Tibial nerve (tissue), 4 donors: ENCODE measurements at regions not wholly inside any gene's neighbourhood (a gene's known extent, or its start where the extent isn't known, plus 50 kb on each side); places are given as distances from the start of the nearest gene placed in this dataset.
"Not testable (repeated sequence)": the region's sequence is repeated elsewhere in the genome, so short reads cannot be mapped to it uniquely, and the experiment has no call there.

Experiments used
- DNase-seq, 2 donors: peaks; one replicate each; pipeline ENCODE4 v3.0.0-alpha.2; 2019; ENCODE audit warnings: low spot score in 2 of 2
- H3K27ac ChIP-seq, 4 donors: fragments of 200-600 bp; sonication (generic) in 3 of 4; one replicate each; pipeline ENCODE4 v1.5.1; 2017 to 2019; ENCODE audit warnings: mild to moderate bottlenecking in 1 of 4
- H3K27me3 ChIP-seq, 2 donors: fragments of 200-600 bp; sonication (generic) in 1 of 2; one replicate each; pipeline versions ENCODE4 v1.5.1 to v1.6.0; 2017 to 2019
- H3K36me3 ChIP-seq, 3 donors: fragments of 200-600 bp; sonication (generic); one replicate each; pipeline ENCODE4 v1.5.1; 2018 to 2019
- H3K4me1 ChIP-seq, 4 donors: fragments of 200-600 bp; sonication (generic) in 3 of 4; one replicate each; pipeline ENCODE4 v1.5.1; 2017 to 2019
- H3K4me3 ChIP-seq, 4 donors: fragments of 200-600 bp; sonication (generic) in 3 of 4; one replicate each; pipeline ENCODE4 v1.5.1; 2017 to 2019; ENCODE audit warnings: mild to moderate bottlenecking in 1 of 4, moderate library complexity in 1 of 4
- H3K9me3 ChIP-seq, 4 donors: fragments of 200-600 bp; sonication (generic) in 3 of 4; one replicate each; pipeline ENCODE4 v1.5.1; 2017 to 2019
- EP300 ChIP-seq, 2 donors: sonication (generic); formaldehyde crosslinking; IDR thresholded peaks; one replicate each; pipeline ENCODE4 v1.6.1; 2017; ENCODE audit warnings: antibody characterized with exemption in 2 of 2, mild to moderate bottlenecking in 1 of 2
- POLR2A ChIP-seq, 2 donors: fragments of 450-650 bp; IDR thresholded peaks; one replicate each; pipeline ENCODE4 v1.6.1; 2017; ENCODE audit warnings: antibody characterized with exemption in 2 of 2, mild to moderate bottlenecking in 2 of 2, moderate library complexity in 2 of 2
- WGBS, 2 donors: methylation state at CpG; one replicate each; pipeline ENCODE4 v1.1.5; 2018; 5-methylcytosine and 5-hydroxymethylcytosine counted together
- TF ChIP-seq, protein P1 (sequence below), 5 experiments: fragments of 200-600 bp in 3 of 5; fragments of 450-650 bp in 2 of 5; sonication (generic) in 3 of 5; IDR thresholded peaks; one replicate each; pipeline ENCODE4 v1.5.1; 2016 to 2019; ENCODE audit warnings: antibody characterized with exemption in 5 of 5, mild to moderate bottlenecking in 3 of 5, moderate library complexity in 2 of 5

GRCh38 chr10:61047788-61048560 is 104.0 kb upstream of the RHOBTB1 start:
- 95 to 97% methylated on average over 8 of the region's 8 CpGs for WGBS, 2 donors
- no peaks in the 10 kb centered on the region for H3K36me3 ChIP-seq
- H3K4me3 ChIP-seq = no peak overlapping the region
- H3K4me1 ChIP-seq = no peaks in the 10 kb centered on the region
- H3K9me3 ChIP-seq = no peaks in the 10 kb centered on the region
- DNase-seq = no peak
- no peaks in the 10 kb centered on the region for H3K27me3 ChIP-seq
- no peak overlapping the region for H3K27ac ChIP-seq
- TF ChIP-seq, protein P1, sequence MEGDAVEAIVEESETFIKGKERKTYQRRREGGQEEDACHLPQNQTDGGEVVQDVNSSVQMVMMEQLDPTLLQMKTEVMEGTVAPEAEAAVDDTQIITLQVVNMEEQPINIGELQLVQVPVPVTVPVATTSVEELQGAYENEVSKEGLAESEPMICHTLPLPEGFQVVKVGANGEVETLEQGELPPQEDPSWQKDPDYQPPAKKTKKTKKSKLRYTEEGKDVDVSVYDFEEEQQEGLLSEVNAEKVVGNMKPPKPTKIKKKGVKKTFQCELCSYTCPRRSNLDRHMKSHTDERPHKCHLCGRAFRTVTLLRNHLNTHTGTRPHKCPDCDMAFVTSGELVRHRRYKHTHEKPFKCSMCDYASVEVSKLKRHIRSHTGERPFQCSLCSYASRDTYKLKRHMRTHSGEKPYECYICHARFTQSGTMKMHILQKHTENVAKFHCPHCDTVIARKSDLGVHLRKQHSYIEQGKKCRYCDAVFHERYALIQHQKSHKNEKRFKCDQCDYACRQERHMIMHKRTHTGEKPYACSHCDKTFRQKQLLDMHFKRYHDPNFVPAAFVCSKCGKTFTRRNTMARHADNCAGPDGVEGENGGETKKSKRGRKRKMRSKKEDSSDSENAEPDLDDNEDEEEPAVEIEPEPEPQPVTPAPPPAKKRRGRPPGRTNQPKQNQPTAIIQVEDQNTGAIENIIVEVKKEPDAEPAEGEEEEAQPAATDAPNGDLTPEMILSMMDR (IDR thresholded peaks at IDR 0.05) = no peak
- TF ChIP-seq POLR2A (IDR thresholded peaks at IDR 0.05) (no peak), EP300 (IDR thresholded peaks at IDR 0.05) (no peak)

DNA sequence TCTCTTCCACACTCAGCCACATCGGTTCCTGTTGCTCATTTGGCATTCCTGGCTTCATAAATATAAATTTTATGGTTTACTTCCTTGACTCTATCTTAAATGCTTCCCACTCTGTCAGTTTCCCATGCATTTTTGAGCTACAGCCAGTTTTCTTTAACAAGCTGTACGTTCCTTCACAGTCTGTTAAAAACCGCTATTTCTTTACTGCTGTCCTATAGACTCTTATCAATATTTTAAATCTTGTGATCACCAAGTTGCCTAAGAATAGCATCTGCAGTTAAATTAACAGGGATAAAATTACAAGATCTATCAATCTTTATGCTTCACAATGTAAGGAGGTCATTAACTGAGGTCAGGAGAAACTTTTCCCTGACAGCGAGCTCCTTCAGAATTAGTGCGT is 103.1 kb upstream of the RHOBTB1 start:
- Histone ChIP-seq H3K36me3 (no peaks in the 10 kb centered on the region), H3K4me1 (no peaks in the 10 kb centered on the region), H3K9me3 (no peaks in the 10 kb centered on the region), H3K27ac (no peak overlapping the region), H3K4me3 (no peak overlapping the region), H3K27me3 (no peaks in the 10 kb centered on the region)
- 56 to 64% methylated on average over 5 of the region's 5 CpGs for WGBS, 2 donors
- no peak for DNase-seq
- TF ChIP-seq, protein P1 (IDR thresholded peaks at IDR 0.05) = no peak
- no peak for TF ChIP-seq POLR2A (IDR thresholded peaks at IDR 0.05)
- no peak for TF ChIP-seq EP300 (IDR thresholded peaks at IDR 0.05)

GRCh38 chr10:61045480-61045879 is 101.5 kb upstream of the RHOBTB1 start:
- H3K36me3 ChIP-seq, DNase-seq, H3K4me1 ChIP-seq, H3K4me3 ChIP-seq, H3K27me3 ChIP-seq, H3K9me3 ChIP-seq, H3K27ac ChIP-seq: not testable (repeated sequence)
- WGBS, 2 donors = 88 to 96% methylated on average over 5 of the region's 5 CpGs

- Histone ChIP-seq H3K9me3 (peaks cover 0 to 4% (median 0%) of the 10 kb centered on the region in 4 donors), H3K27ac (no peak overlapping the region), H3K4me3 (no peak overlapping the region), H3K27me3 (no peaks in the 10 kb centered on the region), H3K4me1 (no peaks in the 10 kb centered on the region), H3K36me3 (no peaks in the 10 kb centered on the region)
- TF ChIP-seq EP300 (IDR thresholded peaks at IDR 0.05) = no peak
- TF ChIP-seq POLR2A (IDR thresholded peaks at IDR 0.05) = no peak
- TF ChIP-seq, protein P1 (IDR thresholded peaks at IDR 0.05) = no peak
- DNase-seq = no peak
Measured at GRCh38 chr10:61042533-61042932, 98.5 kb upstream of the RHOBTB1 start.

DNA sequence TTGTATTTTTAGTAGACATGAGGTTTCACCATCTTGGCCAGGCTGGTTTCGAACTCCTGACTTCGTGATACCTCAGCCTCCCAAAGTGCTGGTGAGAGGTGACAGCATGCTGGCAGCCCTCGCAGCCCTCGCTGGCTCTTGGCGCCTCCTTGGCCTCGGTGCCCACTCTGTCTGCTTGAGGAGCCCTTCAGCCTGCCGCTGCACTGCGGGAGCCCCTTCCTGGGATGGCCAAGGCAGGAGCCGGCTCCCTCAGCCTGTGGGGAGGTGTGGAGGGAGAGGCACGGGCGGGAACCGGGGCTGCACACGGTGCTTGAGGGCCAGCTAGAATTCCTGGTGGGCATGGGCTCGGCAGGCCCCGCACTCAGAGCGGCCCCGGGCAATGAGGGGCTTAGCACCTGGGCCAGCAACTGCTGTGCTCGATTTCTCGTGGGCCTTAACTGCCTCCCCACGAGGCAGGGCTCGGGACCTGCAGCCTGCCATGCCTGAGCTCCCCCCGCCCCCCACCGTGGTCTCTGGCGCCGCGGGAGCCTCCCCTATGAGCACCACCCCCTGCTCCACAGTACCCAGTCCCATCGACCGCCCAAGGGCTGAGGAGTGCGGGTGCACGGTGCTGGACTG is 96.5 kb upstream of the RHOBTB1 start:
- 95 to 99% methylated on average over 17 to 29 of the region's 30 CpGs for WGBS, 2 donors
- peaks cover 0 to 4% (median 0%) of the 10 kb centered on the region in 4 donors for H3K9me3 ChIP-seq
- no peaks in the 10 kb centered on the region for H3K27me3 ChIP-seq
- no peaks in the 10 kb centered on the region for H3K36me3 ChIP-seq
- no peak for TF ChIP-seq EP300 (IDR thresholded peaks at IDR 0.05)
- no peak for TF ChIP-seq POLR2A (IDR thresholded peaks at IDR 0.05)
- H3K4me3 ChIP-seq = no peak overlapping the region
- H3K4me1 ChIP-seq = no peaks in the 10 kb centered on the region
- no peak overlapping the region for H3K27ac ChIP-seq
- DNase-seq = no peak

DNA sequence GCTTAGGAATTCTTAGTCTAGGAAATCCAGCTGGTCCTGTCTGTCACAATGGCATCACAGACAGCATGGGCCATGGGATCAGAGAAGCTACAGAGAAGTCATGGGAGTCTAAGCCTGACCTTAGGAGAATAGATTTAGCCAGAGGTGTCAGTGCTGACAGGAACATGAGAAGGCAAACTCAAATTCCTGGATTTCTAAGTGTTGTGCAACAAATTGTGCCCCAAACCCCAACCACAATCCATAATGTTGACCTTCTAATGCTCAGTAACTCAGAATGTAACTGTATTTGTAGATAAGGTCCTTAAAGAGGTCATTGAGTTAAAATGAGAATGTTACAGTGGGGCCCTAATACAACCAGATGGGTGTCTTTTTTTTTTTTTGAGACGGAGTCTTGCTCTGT is 95.9 kb upstream of the RHOBTB1 start:
- no peaks in the 10 kb centered on the region for H3K36me3 ChIP-seq
- no peak for TF ChIP-seq POLR2A (IDR thresholded peaks at IDR 0.05)
- TF ChIP-seq, protein P1 (IDR thresholded peaks at IDR 0.05) = no peak
- no peaks in the 10 kb centered on the region for H3K4me1 ChIP-seq
- 96 to 100% methylated on average over 1 of the region's 1 CpG for WGBS, 2 donors
- no peaks in the 10 kb centered on the region for H3K27me3 ChIP-seq
- peaks cover 0 to 4% (median 0%) of the 10 kb centered on the region in 4 donors for H3K9me3 ChIP-seq
- no peak for DNase-seq
- no peak overlapping the region for H3K4me3 ChIP-seq
- no peak overlapping the region for H3K27ac ChIP-seq

- H3K36me3 ChIP-seq, DNase-seq, H3K27ac ChIP-seq, H3K4me1 ChIP-seq, H3K9me3 ChIP-seq, H3K4me3 ChIP-seq, H3K27me3 ChIP-seq: not testable (repeated sequence)
- WGBS, 2 donors = 84 to 94% methylated on average over 16 of the region's 16 CpGs
Measured at GRCh38 chr10:61037261-61037830, 93.4 kb upstream of the RHOBTB1 start.

- not testable (repeated sequence) for DNase-seq, H3K9me3 ChIP-seq, H3K27me3 ChIP-seq, H3K4me3 ChIP-seq, H3K4me1 ChIP-seq, H3K27ac ChIP-seq, H3K36me3 ChIP-seq
- WGBS, 2 donors = 95 to 100% methylated on average over 3 of the region's 3 CpGs
Measured at GRCh38 chr10:61036148-61036547, 92.2 kb upstream of the RHOBTB1 start.
